ENCODE measurements at regions not wholly inside any gene's neighbourhood (a gene's known extent, or its start where the extent isn't known, plus 50 kb on each side); places are given as distances from the start of the nearest gene placed in this dataset.

DNA sequence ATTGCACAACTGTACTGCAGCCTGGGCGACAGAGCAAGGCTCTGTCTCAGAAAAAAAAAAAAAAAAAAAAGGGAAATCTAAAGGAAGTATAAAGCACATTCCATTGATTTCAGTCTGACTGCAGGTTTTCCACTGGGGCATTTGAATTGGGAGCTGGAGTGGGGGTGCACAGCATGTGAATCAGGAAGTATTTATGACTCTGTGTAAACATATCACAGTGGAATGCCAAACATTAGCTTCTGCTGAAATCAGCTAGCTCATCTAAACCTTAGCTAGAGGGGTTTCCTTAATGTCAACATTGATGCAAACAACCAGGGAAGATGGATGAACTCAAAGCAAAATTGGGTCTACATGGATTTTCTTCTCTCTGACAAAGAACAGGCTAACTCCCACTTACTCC is 641.0 kb upstream of the EEF2KMT start:
- TF ChIP-seq, protein P1, sequence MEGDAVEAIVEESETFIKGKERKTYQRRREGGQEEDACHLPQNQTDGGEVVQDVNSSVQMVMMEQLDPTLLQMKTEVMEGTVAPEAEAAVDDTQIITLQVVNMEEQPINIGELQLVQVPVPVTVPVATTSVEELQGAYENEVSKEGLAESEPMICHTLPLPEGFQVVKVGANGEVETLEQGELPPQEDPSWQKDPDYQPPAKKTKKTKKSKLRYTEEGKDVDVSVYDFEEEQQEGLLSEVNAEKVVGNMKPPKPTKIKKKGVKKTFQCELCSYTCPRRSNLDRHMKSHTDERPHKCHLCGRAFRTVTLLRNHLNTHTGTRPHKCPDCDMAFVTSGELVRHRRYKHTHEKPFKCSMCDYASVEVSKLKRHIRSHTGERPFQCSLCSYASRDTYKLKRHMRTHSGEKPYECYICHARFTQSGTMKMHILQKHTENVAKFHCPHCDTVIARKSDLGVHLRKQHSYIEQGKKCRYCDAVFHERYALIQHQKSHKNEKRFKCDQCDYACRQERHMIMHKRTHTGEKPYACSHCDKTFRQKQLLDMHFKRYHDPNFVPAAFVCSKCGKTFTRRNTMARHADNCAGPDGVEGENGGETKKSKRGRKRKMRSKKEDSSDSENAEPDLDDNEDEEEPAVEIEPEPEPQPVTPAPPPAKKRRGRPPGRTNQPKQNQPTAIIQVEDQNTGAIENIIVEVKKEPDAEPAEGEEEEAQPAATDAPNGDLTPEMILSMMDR (IDR thresholded peaks at IDR 0.05) = no peak
- TF ChIP-seq POLR2A (IDR thresholded peaks at IDR 0.05) = no peak
- TF ChIP-seq POLR2AphosphoS5 (IDR thresholded peaks at IDR 0.05; ENCODE audit: insufficient read depth in 1 of 2, low read depth in 1 of 2) = no peak

Data from vagina (tissue), 2 donors.